Astrocyte of the spinal cord (primary cell): ENCODE measurements at regions not wholly inside any gene's neighbourhood (a gene's known extent, or its start where the extent isn't known, plus 50 kb on each side); places are given as distances from the start of the nearest gene placed in this dataset.

Source experiments
- DNase-seq: peaks from one replicate; pipeline ENCODE4 v3.0.0; 2011; ENCODE audit warnings: low read depth, low spot score
- H3K4me3 ChIP-seq: 2 replicates; pipeline ENCODE4 v1.5.1; 2011; ENCODE audit warnings: low read depth, mild to moderate bottlenecking, low read length, moderate library complexity
- in situ Hi-C: cut with HindIII; loops from 2 replicates; pipeline ENCODE4 v1.10.0; 2017; ENCODE audit warnings: low sequenced_read_pairs
- TF ChIP-seq, protein P1 (sequence below): IDR thresholded peaks from 2 replicates; pipeline ENCODE4 v1.5.1; 2012; ENCODE audit warnings: low read depth, mild to moderate bottlenecking, low read length, inconsistent platforms

DNA sequence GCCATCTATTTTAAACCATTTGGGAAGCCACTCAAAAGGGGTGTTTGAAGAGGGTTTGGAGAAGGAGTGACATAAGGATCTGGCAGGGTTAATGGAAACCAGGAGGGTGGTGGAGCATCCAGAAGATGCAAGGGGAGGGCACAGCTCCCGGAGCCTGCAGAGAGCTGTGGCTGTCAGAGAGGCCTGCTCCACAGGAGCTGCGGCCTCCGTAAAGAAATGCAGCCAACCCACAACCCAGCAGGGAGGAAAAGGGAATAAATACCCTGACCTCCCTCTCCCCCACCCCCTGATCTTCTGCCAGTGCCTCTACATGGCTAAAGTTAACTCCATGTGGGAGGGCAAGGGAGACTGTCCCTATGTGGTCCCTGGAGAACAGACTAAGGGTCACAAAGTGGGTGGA, 567.1 kb upstream of the POU3F3 start:
- TF ChIP-seq, protein P1, sequence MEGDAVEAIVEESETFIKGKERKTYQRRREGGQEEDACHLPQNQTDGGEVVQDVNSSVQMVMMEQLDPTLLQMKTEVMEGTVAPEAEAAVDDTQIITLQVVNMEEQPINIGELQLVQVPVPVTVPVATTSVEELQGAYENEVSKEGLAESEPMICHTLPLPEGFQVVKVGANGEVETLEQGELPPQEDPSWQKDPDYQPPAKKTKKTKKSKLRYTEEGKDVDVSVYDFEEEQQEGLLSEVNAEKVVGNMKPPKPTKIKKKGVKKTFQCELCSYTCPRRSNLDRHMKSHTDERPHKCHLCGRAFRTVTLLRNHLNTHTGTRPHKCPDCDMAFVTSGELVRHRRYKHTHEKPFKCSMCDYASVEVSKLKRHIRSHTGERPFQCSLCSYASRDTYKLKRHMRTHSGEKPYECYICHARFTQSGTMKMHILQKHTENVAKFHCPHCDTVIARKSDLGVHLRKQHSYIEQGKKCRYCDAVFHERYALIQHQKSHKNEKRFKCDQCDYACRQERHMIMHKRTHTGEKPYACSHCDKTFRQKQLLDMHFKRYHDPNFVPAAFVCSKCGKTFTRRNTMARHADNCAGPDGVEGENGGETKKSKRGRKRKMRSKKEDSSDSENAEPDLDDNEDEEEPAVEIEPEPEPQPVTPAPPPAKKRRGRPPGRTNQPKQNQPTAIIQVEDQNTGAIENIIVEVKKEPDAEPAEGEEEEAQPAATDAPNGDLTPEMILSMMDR: no peak
- no peak overlapping the region for H3K4me3 ChIP-seq
- peak; percentile 55 for DNase-seq
- in situ Hi-C loops: no loop called here

DNA sequence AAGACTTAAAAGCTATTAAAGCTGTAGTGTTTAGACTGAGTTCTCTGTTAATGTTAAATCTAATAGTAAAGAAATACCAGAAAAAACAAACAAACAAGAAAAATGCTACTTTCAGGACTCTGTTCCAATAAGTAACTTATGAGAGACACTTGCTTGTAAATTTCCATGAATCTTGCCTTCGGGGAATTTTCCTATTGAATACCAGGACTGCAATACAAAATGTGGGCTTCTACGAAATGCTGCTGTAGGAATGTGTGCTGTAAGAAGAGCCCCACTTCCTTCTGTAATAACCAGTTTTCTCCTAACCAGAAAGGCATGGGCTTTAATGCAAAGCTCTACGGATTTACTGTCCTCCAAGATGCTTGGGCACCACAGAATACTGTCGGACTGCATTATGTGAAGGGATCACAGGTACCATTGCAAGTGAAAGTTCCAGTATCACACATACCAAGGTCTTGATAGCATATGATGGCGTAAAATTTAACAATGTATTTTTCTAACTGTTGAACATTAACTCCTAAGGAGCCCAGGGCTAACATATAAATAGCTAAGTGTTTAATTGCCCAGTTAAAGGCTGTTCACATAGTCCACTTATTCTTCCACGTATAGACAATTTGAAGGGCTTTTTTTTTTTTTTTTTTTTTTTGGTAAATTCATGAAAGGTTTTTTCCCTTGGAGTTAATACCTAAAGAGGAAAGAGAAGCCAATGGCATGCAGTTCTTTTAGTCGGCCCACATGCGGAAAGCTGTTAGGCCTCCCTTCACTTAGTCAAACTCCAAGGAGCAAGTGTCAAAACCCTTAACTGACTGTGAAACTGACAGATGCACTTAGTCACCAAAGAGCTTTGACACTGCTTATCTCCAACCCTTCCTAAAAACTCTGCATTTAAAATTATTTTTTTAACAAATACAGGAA, 564.0 kb upstream of the POU3F3 start:
- DNase-seq: no peak
- no peak overlapping the region for H3K4me3 ChIP-seq
- in situ Hi-C loops: no loop called here

DNA sequence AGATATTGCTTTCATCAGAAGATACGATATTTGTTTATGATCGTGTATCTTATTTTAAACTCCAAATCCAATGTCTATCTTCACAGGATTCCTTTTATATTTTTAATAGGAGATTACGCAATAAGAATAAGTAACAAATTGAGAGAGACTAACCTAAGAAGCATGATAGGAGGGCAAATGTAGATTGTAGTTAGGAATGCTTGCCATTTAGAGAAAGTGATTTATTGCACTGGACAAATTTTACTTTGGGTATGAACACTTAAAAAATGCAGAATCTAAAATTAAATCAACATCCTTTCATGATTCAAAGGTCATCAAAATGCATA, 563.4 kb upstream of the POU3F3 start:
- no peak for DNase-seq
- TF ChIP-seq, protein P1: no peak
- in situ Hi-C loops: no loop called here
- no peak overlapping the region for H3K4me3 ChIP-seq

More for the DNA sequence above, 564.0 kb upstream of the POU3F3 start:
- TF ChIP-seq, protein P1: no peak

DNA sequence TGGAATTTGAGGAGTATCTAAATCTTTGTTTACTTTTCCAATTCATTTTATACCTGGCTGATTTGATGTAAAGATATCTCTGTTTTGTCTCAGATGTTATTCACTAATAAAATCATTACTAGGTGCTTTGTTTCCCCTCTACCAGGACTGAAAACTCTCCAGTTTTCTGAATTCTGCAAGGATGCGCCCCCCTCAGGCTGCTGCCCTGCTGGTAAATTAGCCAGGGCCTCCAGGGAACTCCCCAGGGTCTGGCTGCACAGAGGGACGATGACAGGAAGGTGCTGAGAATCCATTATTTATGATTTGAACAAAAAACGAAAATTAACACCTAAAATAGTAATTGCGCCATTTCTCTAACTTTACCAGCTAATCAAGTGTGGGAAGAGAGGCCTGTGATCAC, 541.2 kb upstream of the POU3F3 start:
- no peak for DNase-seq
- TF ChIP-seq, protein P1: no peak
- in situ Hi-C loops: no loop called here
- no peak overlapping the region for H3K4me3 ChIP-seq

DNA sequence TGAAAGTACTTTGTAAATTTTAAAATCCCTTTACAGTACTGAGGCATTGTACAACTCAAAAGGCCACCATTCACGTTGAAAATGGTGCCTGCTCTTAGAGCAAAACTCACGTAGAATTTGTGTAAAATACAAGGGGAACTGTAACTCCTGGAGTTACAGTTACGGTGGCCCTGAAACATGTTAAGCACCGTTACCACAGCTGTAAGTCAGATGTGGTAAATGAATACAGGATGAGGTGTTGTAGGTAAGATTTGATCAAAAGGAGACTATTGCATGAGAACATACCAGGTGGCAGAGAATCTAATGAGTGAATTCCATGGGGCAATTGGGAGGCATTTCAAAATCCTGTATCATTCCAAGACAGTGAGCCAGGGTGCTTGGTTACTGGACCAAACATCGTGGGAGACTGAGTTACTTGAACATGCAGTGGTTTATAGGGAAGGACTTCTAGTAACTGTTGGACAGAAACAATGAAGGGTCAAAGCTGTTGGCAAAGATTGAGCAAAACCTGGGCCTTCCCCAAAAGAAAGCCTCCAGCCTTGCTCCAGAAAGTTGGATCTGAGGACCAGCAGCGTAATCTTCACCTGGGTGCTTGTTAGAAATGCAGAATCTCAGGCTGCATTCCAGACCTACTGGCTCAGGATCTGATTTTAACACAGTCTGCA, 535.8 kb upstream of the POU3F3 start:
- TF ChIP-seq, protein P1: no peak
- in situ Hi-C loops: no loop called here
- H3K4me3 ChIP-seq: no peak overlapping the region
- peak; percentile 31 for DNase-seq

DNA sequence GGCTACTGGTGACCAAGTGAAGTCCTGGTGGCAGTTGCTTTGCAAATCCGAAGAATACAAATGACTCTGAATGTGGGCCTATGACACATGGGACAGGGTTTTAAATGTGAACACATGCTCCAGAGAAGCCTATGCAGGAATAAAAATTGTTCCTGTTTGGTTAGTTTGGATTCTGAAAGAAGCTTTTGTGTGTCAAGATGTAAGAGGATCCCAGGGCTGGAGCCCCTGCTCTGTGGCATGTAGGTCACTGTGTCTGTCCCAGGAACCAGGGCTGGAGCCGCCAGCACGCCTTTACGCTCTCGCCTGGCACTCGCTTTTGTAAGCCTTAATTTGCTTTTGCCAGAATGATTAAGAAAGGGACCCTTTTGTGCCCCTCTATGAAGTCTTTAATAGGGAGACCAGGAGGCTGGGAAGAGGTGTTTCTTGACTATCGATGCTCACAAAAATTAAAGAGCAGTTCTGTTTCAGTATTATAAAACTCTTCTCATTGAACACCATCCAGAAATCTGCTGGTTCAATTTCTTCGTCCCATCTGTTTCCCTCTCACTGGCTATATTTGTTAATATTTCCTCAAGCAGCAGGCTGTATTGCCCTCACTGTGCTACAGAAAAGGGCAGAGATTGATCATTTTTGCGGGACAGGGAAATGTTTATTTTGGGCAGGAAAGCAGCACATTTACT, 532.7 kb upstream of the POU3F3 start:
- H3K4me3 ChIP-seq: no peak overlapping the region
- no peak for DNase-seq
- in situ Hi-C loops: no loop called here
- TF ChIP-seq, protein P1: no peak
